Osteoblast (primary cell): ENCODE measurements at regions not wholly inside any gene's neighbourhood (a gene's known extent, or its start where the extent isn't known, plus 50 kb on each side); places are given as distances from the start of the nearest gene placed in this dataset.
"Not testable (repeated sequence)": the region's sequence is repeated elsewhere in the genome, so short reads cannot be mapped to it uniquely, and the experiment has no call there.

Experiments used
- DNase-seq: peaks from one replicate; pipeline ENCODE4 v3.0.0; 2011; ENCODE audit warnings: low spot score, mixed read lengths; ENCODE audit not compliant: insufficient read length; ENCODE audit errors: missing footprints
- H2AFZ ChIP-seq: 2 replicates; pipeline ENCODE4 v1.6.0; 2011; ENCODE audit warnings: mild to moderate bottlenecking, low read length
- H3K27ac ChIP-seq: 2 replicates; pipeline ENCODE4 v1.5.1; 2011; ENCODE audit warnings: mild to moderate bottlenecking, low read depth, low read length, moderate library complexity
- H3K27me3 ChIP-seq: 2 replicates; pipeline ENCODE4 v1.6.0; 2012; ENCODE audit warnings: mild to moderate bottlenecking, control low read depth, inconsistent platforms, low read length, moderate library complexity; ENCODE audit not compliant: insufficient read depth
- H3K36me3 ChIP-seq: 2 replicates; pipeline ENCODE4 v1.5.1; 2011; ENCODE audit warnings: mild to moderate bottlenecking, low read length, control low read depth, moderate library complexity; ENCODE audit not compliant: insufficient read depth
- H3K4me1 ChIP-seq: 2 replicates; pipeline ENCODE4 v1.5.1; 2011; ENCODE audit warnings: mild to moderate bottlenecking, low read length, control low read depth, moderate library complexity; ENCODE audit not compliant: insufficient read depth
- H3K4me2 ChIP-seq: 2 replicates; pipeline ENCODE4 v1.6.0; 2011; ENCODE audit warnings: mild to moderate bottlenecking, low read length; ENCODE audit not compliant: insufficient read depth
- H3K4me3 ChIP-seq: fragments of 200-600 bp; sonication (generic); 3 replicates; pipeline ENCODE4 v1.5.1; 2012; ENCODE audit warnings: mild to moderate bottlenecking, low read length, inconsistent platforms; ENCODE audit not compliant: insufficient read depth
- H3K79me2 ChIP-seq: 2 replicates; pipeline ENCODE4 v1.6.0; 2012; ENCODE audit warnings: mild to moderate bottlenecking, low read length, control low read depth, inconsistent platforms; ENCODE audit not compliant: insufficient read depth
- H3K9me3 ChIP-seq: 2 replicates; pipeline ENCODE4 v1.5.1; 2011; ENCODE audit warnings: low read depth, low read length, control low read depth
- H4K20me1 ChIP-seq: 2 replicates; pipeline ENCODE4 v1.6.0; 2012; ENCODE audit warnings: mild to moderate bottlenecking, low read length, control low read depth; ENCODE audit not compliant: insufficient read depth
- TF ChIP-seq, protein P1 (sequence below): IDR thresholded peaks from 2 replicates; pipeline ENCODE4 v1.5.1; 2011; ENCODE audit warnings: mild to moderate bottlenecking, low read depth, low read length, moderate library complexity; ENCODE audit errors: extremely low read depth

DNA sequence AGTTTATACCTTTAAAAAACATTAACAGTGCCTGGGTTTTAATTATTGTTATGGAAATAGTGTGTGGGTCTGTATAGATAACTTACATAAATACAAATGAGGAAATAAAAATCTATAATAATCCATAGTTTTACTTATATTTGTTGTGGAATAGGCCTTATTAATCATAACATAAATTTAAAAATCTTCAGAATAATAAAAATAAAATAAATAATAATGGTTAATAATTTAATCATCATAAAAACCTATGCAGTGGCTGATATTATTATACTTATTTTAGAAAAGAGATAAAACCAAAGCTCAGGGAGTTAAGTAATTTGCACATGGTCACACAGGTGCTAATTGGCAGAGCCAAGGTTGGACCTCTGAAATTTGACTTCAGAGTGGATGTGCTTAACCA, 785.3 kb upstream of the SEMA6A start:
- Histone ChIP-seq H3K79me2 (no peaks in the 10 kb centered on the region), H3K36me3 (no peaks in the 10 kb centered on the region), H3K4me1 (no peaks in the 10 kb centered on the region), H4K20me1 (no peaks in the 10 kb centered on the region), H3K4me2 (no peak overlapping the region), H3K9me3 (no peaks in the 10 kb centered on the region), H2AFZ (no peak overlapping the region), H3K27me3 (no peaks in the 10 kb centered on the region), H3K4me3 (no peak overlapping the region), H3K27ac (no peak overlapping the region)
- DNase-seq, result no peak
- TF ChIP-seq, protein P1, sequence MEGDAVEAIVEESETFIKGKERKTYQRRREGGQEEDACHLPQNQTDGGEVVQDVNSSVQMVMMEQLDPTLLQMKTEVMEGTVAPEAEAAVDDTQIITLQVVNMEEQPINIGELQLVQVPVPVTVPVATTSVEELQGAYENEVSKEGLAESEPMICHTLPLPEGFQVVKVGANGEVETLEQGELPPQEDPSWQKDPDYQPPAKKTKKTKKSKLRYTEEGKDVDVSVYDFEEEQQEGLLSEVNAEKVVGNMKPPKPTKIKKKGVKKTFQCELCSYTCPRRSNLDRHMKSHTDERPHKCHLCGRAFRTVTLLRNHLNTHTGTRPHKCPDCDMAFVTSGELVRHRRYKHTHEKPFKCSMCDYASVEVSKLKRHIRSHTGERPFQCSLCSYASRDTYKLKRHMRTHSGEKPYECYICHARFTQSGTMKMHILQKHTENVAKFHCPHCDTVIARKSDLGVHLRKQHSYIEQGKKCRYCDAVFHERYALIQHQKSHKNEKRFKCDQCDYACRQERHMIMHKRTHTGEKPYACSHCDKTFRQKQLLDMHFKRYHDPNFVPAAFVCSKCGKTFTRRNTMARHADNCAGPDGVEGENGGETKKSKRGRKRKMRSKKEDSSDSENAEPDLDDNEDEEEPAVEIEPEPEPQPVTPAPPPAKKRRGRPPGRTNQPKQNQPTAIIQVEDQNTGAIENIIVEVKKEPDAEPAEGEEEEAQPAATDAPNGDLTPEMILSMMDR, result no peak

DNA sequence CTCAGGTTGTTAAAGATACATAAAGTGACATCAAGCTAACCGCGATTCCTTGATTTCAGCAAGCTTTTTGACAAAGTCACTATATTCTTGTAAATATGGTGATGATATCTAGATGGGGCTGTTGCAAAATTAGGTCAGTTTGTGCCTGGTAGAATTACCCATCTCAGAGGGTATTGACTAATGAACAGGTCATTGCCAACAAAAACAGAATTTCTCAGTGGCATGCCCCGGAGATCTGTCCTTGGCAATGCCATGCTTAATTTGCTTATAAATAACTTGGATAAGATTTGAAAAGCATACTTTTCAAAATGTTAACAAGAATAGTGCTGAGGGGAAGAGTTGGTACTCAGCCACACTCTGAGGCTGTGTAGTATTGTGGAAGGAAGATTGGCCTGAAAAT, 783.3 kb upstream of the SEMA6A start:
- no peak overlapping the region for H3K27ac ChIP-seq
- TF ChIP-seq, protein P1, result no peak
- H3K36me3 ChIP-seq, result no peaks in the 10 kb centered on the region

GRCh38 chr5:117347280-117347679, 772.7 kb upstream of the SEMA6A start:
- no peak overlapping the region for H3K4me2 ChIP-seq
- H3K27ac ChIP-seq, result no peak overlapping the region
- no peak overlapping the region for H2AFZ ChIP-seq
- no peak for DNase-seq
- no peaks in the 10 kb centered on the region for H3K36me3 ChIP-seq
- TF ChIP-seq, protein P1, result no peak
- H3K9me3 ChIP-seq, result no peaks in the 10 kb centered on the region
- no peaks in the 10 kb centered on the region for H3K79me2 ChIP-seq
- H3K4me1 ChIP-seq, result no peaks in the 10 kb centered on the region
- no peaks in the 10 kb centered on the region for H3K27me3 ChIP-seq
- H3K4me3 ChIP-seq, result no peak overlapping the region
- no peaks in the 10 kb centered on the region for H4K20me1 ChIP-seq

More for the DNA sequence above, 783.3 kb upstream of the SEMA6A start:
- no peaks in the 10 kb centered on the region for H4K20me1 ChIP-seq
- no peak for DNase-seq
- H3K4me1 ChIP-seq, result no peaks in the 10 kb centered on the region
- no peaks in the 10 kb centered on the region for H3K27me3 ChIP-seq
- H3K4me2 ChIP-seq, result no peak overlapping the region
- no peak overlapping the region for H2AFZ ChIP-seq
- no peaks in the 10 kb centered on the region for H3K9me3 ChIP-seq
- no peaks in the 10 kb centered on the region for H3K79me2 ChIP-seq
- H3K4me3 ChIP-seq, result no peak overlapping the region

DNA sequence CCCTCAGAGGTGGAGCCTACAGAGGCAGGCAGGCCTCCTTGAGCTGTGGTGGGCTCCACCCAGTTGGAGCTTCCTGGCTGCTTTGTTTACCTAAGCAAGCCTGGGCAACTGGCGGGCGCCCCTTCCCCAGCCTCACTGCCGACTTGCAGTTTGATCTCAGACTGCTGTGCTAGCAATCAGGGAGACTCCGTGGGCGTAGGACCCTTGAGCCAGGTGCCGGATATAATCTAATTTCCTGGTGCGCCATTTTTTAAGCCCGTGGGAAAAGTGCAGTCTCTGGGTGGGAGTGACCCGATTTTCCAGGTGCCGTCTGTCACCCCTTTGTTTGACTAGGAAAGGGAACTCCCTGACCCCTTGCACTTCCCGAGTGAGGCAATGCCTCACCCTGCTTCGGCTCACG, 769.1 kb upstream of the SEMA6A start:
- DNase-seq, H3K27ac ChIP-seq, H3K79me2 ChIP-seq, H3K36me3 ChIP-seq, H4K20me1 ChIP-seq, H3K27me3 ChIP-seq, H3K9me3 ChIP-seq, H3K4me3 ChIP-seq, H2AFZ ChIP-seq, H3K4me1 ChIP-seq, H3K4me2 ChIP-seq: not testable (repeated sequence)
